HS-5 (cell line): ENCODE measurements at regions not wholly inside any gene's neighbourhood (a gene's known extent, or its start where the extent isn't known, plus 50 kb on each side); places are given as distances from the start of the nearest gene placed in this dataset.

Source experiments
- DNase-seq: peaks from one replicate; pipeline ENCODE4 v3.0.0-alpha.2; 2012; ENCODE audit warnings: low read depth

DNA sequence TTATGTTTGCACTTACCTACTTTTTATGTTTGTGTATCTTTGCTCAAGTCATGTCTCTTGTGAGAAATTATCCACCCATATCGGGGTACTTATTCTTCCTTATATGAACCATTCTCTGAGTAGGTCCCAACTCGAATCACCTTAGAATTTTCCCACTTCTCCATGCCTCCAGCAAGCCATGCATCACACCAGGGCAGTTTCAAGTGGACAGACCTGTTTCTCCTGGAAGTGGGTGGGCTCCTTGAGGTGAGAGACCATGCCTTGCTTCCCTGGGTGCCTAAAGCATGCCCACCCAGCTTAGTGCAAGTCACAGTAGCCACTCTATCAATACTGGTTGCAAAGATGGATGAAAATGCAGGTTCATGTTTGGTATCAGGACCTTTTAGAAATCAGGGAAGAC, 187.2 kb downstream of the KIT start:
- no peak for DNase-seq

DNA sequence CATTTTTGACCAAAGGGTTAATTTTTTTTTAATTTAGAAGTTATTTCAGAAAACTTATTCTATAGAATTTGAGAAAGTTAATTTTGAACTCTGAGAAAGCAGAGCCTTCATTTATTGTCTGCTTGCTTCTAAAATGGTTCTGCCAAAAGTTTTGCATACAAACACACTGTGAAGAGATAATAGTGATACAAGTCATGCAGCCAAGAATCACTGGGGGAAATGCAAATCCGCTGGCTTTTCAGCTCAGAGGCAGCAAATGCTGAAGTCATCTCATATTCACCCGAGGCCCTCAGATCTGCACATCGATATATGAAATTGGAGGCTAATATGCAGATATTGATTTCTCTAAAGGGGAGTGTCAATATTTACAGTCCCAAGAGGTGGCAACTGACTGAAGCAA, 186.2 kb downstream of the KIT start:
- no peak for DNase-seq

DNA sequence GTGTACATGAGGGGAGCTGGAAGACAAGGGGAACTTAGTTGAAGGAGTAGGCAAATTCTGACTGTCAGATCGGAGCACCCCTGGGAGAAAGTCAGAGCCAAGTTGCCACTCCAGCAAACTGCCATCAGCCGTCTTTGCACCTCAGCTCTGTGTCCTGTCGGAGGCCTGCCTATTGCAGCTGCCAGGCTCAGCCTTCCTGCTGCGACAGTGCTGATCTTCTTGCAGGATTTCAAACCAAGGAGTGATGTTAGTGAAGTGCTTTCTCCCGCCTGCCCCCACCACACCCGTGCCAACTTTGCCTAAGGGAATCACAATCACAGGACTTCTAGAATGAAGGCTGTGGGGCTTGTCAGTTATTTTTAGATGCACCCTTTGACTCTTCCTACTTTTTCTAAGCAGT, 185.3 kb downstream of the KIT start:
- no peak for DNase-seq

DNA sequence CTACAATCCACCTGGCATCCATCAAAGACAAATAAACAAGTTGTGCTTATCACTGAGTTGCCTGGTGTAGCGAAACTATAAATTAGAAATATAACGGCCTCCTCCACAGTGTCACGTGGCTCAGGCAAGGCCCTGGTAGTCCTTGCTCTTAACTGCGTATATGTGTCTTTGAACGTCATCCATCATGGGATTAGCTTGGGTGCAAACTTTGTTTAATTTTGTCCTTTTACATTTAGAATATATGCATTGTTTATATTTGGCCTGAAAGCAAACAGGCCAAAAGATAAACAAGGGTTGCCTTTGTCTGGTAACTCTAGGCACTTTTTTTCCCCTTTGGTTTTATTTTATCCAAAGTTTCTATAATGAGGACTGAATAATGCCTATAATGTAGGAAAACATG, 184.9 kb downstream of the KIT start:
- DNase-seq: no peak

DNA sequence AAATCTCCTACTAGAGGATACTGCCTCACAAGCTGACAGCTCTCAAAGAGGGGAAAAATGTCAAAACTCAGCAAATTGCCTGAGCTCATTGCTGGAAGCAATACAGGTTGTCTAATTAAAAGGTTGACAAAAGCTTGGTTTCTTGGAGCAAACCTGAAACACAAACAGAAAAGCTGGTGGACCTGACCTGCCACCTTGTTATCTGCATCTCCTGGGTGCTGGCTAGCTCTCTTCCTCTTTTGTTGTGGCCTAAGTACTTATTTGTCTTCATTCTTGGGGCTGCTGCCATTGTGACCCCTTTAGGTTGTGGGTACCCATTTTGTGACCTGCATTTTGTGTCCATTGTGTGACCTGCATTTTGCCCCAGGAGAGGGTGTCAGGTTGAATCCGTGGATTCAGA, 184.5 kb downstream of the KIT start:
- no peak for DNase-seq

DNA sequence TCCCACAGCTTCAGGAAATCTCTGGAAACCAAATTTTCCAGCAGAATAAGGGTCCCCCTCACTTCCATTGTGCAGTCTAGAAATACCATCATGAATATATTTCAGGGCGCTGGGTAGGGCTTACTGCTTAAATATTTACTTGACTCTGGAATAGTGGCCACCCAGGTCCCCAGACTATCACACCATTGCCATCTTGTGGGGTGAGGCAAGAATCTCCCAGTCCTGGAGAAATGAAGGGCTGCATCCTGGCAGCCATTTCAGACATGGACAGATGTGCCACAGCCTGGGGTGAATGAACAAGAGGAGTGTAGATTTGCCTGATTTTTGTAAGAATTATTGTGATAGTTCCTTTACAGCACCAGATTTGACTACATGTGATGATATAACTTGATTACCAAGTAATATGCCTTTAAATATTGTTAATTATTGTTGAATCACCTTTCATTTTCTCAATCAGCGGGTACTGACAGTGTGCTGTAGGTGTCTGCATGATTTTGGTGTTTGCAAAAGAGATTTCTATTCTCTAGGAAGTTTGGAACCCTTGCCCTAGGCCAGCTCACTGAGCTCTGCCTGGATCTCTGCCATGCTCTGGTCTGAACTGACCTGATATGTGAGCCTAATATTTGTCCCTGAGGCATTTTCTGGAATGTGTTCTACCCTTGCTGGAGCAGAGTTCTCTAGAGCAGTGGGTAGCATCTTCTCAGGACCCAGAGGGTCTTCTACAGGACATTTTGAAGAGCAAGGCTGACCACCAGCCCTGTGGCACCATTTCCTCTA, 183.4 kb downstream of the KIT start:
- no peak for DNase-seq

DNA sequence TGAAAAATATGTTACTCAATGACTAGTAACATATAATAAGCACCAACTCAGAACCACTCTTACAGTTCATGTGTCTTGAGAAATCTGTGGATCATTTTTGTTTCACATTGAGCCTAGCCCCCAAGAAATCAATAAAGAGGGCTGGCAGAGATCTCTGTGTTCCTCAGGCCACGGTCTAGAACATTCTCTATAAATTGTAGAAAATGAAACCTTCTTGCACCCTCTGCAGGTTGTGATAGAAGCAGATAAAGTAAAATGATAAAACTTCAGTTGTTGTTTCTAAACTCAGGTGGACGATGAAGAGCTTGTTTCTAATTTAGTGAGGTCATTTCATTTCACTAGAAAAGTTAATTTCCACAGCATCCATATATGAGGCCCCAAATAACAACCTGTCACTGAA, 182.7 kb downstream of the KIT start:
- no peak for DNase-seq

DNA sequence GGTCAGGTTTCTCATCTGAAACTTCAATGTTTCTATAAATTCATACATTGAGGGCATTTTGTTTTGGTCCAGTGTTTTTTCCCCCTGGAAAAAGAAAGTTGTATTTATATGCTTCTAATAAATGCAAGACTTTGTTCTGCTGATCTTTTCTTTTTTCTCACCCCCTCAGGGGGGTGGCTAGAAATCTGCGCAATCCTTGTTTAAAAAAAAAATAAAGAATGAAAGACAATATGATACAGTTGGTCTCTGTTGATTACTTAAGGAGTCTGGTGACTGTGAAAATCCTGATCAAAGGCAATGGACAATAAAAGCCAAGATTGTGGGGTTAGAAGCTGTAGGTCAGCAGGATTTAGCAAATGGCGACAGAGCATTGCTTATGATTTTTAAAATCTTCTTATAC, 180.5 kb downstream of the KIT start:
- DNase-seq: no peak

DNA sequence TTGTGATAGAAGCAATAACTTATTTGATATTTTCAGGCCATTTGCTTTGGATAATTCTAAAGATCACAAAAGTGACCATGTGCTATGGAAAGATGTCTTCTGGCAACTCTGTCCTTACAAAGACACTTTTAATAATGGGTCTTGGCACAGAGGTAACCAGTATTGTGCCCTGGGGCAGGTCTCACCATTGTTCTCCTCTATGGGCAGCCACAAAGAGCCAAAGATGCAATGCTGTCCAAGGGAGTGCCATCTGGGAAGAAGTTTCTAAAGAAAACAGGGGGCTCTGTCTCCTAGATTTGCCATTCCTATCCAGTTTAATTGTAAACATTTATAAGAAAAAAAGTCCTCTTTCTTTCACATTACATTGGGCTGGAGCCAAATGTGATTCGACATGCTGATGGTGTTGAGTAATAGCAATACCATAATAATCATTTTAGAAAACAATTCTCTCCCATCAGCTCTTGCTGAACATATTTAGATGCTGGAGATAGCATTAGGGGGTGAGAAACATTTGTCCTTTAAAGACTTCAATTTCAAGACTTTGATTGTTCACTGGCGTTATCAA, 179.9 kb downstream of the KIT start:
- DNase-seq: no peak

DNA sequence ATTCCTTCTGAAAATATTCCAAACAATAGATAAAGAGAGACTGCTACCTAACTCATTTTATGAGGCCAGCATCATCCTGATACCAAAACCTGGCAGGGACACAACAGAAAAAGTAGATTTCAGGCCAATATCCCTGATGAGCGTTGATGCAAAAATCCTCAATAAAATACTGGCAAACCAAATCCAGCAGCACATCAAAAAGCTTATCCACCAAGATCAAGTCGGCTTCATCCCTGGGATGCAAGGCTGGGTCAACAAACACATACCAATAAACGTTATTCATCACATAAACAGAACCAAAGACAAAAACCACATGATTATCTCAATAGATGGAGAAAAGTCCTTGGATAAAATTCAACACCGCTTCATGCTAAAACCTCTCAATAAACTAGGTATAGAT, 170.6 kb downstream of the KIT start:
- DNase-seq: peak; percentile 20

DNA sequence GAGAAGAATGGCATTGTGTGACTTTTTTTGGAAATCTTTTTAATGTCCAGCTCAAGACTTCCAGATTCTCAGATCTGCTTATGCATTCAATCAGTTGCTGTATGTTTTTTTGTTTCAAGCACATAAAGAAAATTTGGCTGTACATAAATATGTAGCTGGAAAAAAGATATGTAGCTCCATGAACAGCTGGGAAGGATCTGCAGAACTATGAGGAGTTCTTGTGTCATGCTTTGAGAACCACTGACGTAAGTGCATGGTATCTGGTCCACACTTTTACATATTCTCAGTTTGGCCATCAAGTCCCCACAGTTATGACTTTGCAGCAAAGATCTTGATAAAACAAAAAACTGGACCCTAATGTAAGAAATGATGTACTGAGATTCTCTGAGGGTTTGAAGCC, 165.9 kb downstream of the KIT start:
- no peak for DNase-seq

DNA sequence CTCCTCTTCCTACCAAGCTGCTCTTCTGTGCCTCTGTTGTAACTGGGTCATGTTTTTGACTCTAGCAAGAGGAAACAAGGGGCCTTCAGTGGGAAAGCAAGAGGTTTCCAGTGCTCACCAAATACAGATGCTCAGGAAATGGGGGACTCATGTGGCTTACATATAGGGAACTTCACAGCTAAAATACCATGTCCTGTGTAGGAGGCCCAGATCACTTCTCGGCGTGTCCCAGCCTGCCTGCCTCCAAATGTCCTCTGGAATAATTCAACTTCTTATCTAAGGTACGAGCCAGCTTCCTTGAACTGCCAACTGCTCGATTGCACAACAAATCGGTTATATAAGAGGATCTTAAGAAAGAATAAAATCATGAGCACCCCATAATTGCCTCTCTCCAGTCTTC, 161.3 kb downstream of the KIT start:
- DNase-seq: no peak

DNA sequence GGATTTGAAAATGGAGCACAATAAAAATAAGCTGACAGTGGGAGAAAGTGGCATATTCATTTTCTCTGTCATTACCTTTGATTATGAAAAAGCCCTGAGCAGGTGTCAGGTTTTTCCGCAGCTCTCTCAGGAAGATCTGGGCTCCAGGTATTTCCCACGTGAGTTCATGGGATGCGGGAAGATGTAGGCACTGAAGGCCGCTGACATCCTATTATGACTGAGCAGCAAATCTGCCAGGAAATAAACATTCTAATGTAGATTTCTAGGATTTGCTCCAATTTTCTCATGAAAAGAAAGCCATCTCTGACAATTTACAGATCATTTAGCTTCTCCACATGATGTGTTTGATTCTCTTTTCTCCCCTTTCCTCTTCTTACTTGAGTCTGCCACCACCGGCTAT, 160.7 kb downstream of the KIT start:
- DNase-seq: no peak

DNA sequence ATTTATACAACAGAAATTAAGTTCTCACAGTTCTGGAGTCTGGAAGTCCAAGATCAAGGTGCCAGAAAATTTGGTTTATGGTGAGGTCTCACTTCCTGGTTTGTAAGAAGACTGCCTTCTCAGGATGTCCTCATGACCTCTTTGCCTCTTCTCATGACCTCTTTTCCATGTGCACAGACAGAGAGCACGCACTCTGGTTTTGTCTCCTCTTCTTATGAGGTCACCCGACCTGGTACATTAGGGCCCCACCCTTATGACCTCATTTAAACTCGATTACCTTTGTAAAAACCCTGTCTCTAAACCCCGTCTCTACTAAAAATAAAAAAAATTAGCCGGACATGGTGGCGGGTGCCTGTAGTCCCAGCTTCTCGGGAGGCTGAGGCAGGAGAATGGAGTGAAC, 155.9 kb downstream of the KIT start:
- no peak for DNase-seq

DNA sequence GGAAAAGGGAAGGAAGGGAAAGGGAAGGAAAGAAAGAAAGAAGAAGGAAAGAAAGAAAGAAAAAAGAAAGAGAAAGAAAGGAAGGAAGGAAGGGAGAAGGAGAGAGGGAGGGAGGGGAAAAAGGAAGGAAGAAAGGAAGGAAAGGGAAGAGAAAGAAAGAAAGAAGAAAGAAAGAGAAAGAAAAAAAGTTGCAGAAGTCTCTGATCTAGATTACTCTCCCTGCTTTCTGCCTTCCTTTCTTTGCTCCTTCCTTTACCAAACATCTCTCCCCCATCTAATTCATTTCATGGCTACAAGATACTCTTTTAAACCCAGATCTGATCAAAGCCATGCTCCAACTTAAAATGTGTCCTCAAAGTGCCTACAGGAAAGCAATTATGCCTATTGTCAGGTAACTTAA, 148.6 kb downstream of the KIT start:
- DNase-seq: no peak

DNA sequence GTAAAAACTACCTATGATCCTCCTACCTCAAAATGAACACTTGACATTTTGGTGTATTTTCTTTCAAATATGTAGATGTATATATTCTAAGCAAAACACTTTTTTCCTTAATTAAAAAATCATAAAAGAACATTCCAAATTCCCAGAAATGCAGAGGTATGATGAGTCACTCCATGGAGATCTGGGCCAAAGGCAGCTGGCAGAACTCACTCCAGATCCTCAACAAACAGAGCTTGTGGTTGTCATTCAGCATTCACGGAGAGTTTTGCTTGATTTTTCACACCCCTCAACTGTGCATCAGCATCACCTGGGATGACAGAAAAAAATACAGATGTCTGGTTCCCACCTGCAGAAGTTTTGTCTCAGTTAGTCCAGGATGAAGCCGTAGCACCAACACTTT, 144.6 kb downstream of the KIT start:
- no peak for DNase-seq

DNA sequence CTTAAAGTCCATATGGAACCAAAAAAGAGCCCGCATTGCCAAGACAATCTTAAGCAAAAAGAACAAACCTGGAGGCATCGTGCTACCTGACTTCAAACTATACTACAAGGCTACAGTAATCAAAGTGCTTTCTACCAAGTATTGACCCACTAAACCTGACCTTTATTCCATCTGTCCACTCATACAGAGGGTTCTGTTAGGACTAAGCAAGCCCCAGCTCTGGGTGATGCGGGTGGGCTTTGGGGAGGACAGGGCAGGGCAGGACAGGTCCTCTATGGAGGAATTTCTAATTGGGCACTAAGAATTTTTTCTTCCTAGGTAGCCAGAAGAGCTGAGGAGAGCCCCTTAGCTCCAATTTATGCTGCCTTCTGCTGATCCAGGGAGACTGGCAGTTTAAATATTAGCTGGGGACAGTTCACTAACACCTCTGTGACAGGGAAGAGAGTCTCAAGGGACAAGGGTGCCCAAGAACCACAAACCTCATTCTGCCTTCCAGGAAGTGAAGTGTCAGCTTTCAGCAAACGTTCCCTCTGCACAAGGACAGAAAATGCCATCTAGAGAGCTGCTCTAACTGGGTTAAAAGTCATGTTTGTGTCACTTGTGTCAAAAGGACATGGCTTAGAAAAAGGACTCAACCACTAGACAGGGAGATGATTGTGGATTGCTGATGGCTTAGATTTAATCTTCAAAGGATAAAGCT, 143.2 kb downstream of the KIT start:
- no peak for DNase-seq

DNA sequence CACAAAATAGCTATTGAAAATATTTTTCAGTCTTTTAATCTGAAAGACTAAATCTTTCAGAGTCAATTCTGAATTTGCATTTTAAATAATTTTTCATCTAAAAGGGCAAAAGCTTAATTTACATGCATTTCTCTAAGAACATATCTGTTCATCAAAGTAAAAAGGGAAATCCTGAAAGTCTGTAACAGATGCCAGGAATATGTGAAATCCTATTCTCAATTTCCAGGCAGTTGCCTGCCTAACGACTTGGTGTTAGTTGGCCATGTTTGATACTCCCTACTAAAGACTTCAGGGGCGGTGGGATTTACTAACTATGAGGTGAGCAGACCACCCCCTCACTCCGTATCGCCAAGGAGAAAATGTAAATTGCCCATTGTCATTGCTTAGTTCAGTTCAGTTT, 136.8 kb downstream of the KIT start:
- no peak for DNase-seq

DNA sequence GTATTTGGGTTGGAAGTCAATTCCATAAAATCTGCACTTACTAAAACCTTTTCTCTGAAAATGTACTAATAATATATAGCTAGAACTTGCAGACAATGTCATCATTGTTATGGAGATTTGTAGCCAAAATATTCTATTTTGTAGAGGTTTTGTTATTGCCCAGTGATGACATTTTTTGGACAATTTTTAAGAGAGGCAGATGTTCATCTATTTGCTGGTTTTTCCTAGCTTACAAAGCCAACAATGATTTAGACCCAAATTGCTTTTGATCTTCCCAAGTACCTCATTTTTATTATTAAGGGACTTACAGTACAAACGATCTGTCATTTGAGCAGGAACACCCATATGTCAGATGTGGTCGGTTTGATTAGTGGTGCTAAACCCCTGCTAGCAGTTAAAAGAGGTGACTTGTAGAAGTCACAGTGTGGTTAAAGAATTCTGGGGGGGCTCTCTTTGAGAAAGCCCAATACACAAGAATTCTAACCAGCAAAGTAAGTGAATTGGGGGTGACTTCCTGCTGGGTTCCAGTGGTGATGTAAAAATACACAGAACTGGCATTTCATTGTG, 136.2 kb downstream of the KIT start:
- no peak for DNase-seq
